ENCODE measurements at regions not wholly inside any gene's neighbourhood (a gene's known extent, or its start where the extent isn't known, plus 50 kb on each side); places are given as distances from the start of the nearest gene placed in this dataset.

DNA sequence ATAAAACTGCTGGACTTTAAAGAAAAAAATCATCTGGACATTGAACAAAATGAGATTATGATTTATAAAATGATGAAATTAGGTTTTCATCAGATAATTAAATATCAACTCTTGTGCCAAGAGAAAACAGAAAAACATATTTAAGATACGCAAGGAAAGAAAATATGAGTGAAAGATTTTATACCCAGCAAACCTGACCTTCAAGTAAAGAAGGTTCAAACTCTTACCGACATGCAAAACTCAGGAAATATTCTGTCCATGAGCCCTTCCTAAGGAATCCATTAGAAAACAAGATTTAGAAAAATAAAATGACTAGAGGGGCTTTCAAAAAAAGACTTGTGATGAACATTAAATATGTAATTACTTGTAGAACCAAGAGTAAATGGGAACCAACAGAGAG lies 257.2 kb upstream of the ARID1B start:
- in situ Hi-C loops (cut with HindIII; ENCODE audit: low sequenced_read_pairs): no loop called here
- H3K4me3 ChIP-seq (ENCODE audit: low read depth, low read length): no peak overlapping the region
- DNase-seq (ENCODE audit: low read depth): no peak
- TF ChIP-seq, protein P1, sequence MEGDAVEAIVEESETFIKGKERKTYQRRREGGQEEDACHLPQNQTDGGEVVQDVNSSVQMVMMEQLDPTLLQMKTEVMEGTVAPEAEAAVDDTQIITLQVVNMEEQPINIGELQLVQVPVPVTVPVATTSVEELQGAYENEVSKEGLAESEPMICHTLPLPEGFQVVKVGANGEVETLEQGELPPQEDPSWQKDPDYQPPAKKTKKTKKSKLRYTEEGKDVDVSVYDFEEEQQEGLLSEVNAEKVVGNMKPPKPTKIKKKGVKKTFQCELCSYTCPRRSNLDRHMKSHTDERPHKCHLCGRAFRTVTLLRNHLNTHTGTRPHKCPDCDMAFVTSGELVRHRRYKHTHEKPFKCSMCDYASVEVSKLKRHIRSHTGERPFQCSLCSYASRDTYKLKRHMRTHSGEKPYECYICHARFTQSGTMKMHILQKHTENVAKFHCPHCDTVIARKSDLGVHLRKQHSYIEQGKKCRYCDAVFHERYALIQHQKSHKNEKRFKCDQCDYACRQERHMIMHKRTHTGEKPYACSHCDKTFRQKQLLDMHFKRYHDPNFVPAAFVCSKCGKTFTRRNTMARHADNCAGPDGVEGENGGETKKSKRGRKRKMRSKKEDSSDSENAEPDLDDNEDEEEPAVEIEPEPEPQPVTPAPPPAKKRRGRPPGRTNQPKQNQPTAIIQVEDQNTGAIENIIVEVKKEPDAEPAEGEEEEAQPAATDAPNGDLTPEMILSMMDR (IDR thresholded peaks at IDR 0.05; ENCODE audit: low read depth, low read length, missing control alignments): no peak

DNA sequence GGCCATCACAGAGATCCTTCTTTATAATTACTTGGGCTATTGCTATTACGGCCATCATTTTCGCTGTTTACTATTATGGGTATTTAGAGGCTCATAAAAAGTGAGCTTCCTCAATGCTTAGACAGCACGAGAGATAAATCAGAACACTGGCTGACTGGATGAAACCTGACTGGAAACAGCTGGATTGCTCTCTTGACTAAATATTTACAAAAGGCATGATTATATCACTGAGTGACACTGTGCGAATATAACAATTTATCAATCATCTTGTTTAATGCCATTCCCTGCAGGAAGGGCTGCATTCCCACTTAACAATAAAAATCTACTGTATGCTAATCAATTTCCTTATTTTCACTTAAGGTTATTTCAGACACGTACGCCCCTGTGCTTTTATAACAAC lies 260.1 kb upstream of the ARID1B start:
- in situ Hi-C loops (cut with HindIII; ENCODE audit: low sequenced_read_pairs): no loop called here

DNA sequence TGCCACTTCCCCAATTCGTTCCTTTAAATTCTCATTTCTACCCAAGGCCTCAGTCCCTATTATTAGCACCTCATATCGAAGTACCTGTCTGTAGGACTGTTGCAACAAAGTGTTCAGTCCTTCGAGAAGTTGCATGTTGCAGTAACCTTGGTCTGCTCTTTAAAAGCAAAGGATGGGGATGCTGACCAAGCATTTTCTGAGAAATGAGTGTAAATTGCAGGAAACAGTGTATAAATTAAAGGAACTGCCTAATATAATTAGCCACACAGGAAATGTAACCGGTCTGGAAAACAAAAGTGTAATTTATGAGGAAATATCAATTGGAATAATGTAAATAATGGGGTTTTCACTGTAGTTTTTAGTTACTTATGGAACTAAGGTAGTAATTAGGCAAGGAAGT lies 261.9 kb upstream of the ARID1B start:
- H3K4me3 ChIP-seq (ENCODE audit: low read depth, low read length): no peak overlapping the region
- DNase-seq (ENCODE audit: low read depth): no peak
- in situ Hi-C loops (cut with HindIII; ENCODE audit: low sequenced_read_pairs): no loop called here
- TF ChIP-seq, protein P1 (IDR thresholded peaks at IDR 0.05; ENCODE audit: low read depth, low read length, missing control alignments): no peak

More for the DNA sequence above, 260.1 kb upstream of the ARID1B start:
- no peak for DNase-seq (ENCODE audit: low read depth)
- TF ChIP-seq, protein P1 (IDR thresholded peaks at IDR 0.05; ENCODE audit: low read depth, low read length, missing control alignments): no peak
- no peak overlapping the region for H3K4me3 ChIP-seq (ENCODE audit: low read depth, low read length)

DNA sequence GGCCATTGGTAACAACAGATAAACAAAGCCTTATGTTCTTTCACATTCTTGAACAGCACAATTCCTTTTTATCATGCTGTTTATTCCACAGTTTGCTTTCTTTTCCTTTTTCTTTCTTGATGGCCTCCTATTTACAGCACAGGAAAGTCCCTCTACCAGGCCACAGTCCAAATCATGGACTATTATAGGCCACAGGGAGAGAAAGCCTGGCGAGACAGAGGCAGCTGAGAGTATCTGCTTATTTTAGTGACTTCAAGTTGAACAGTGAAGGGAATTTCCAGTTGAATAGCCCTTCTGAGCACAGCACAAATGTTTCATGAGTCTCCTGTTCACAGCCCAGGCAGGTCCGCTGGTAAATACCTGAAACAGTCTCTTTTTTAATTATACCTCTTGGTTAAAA lies 263.7 kb upstream of the ARID1B start:
- no peak overlapping the region for H3K4me3 ChIP-seq (ENCODE audit: low read depth, low read length)
- in situ Hi-C loops (cut with HindIII; ENCODE audit: low sequenced_read_pairs): no loop called here
- DNase-seq (ENCODE audit: low read depth): no peak
- TF ChIP-seq, protein P1 (IDR thresholded peaks at IDR 0.05; ENCODE audit: low read depth, low read length, missing control alignments): no peak

DNA sequence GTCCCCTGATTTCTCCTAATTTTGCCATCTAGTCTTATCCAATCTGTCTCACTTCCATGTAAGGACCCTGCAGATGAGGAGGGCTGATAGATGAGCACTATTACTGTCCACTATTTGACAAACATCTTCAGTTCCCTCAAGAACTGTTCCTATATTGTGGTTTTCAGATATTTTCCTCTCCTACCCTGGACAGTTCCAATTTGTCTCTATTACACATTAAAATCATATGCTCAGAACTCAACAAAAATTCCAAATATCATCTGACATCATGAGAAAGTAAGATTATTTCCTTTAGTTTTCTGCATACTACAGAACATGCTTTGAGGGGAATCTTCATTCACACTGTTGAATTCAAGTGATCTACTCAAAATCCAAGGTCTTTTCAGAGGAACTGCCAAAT lies 265.6 kb upstream of the ARID1B start:
- TF ChIP-seq, protein P1 (IDR thresholded peaks at IDR 0.05; ENCODE audit: low read depth, low read length, missing control alignments): no peak
- no peak for DNase-seq (ENCODE audit: low read depth)
- H3K4me3 ChIP-seq (ENCODE audit: low read depth, low read length): no peak overlapping the region
- in situ Hi-C loops (cut with HindIII; ENCODE audit: low sequenced_read_pairs): no loop called here

DNA sequence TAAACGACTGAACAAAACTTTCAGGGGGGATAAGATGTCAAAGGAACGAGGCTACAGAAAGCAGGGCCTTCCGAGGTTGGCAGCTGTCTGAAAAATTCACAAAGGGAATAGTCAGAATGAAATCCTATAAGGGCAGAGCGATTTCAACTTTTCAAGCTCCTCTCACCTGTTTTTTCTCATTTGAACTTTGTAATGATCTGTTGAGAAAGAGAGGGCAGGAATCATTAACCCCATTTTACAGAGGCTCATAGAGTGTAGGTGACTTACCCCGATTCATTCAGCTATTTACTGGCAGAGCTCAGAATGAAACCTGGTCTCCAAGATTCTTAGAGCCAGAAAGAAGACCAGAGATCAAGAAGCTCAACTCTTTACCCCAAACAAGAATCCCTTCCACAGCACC lies 266.1 kb upstream of the ARID1B start:
- in situ Hi-C loops (cut with HindIII; ENCODE audit: low sequenced_read_pairs): no loop called here
- no peak overlapping the region for H3K4me3 ChIP-seq (ENCODE audit: low read depth, low read length)
- DNase-seq (ENCODE audit: low read depth): no peak
- TF ChIP-seq, protein P1 (IDR thresholded peaks at IDR 0.05; ENCODE audit: low read depth, low read length, missing control alignments): no peak

DNA sequence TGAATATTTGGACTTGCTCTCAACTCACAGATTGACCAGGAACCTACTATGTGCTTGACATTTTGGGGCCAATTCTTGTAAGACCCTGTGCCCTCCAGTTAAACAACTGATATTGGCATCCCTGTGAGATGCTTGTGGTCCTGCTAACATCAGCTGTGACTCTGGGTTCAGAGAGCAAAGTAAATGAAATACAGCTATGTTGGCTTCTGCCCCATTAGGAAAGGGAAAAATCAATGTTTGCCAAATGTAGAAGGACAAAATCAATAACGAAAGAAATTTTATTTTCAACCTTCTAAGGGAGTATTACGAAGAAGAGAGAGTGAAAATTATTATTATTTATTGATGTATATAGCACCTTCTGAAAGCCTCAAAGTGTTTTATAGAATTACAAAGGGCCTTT lies 266.9 kb upstream of the ARID1B start:
- in situ Hi-C loops (cut with HindIII; ENCODE audit: low sequenced_read_pairs): no loop called here
- H3K4me3 ChIP-seq (ENCODE audit: low read depth, low read length): no peak overlapping the region
- TF ChIP-seq, protein P1 (IDR thresholded peaks at IDR 0.05; ENCODE audit: low read depth, low read length, missing control alignments): no peak
- no peak for DNase-seq (ENCODE audit: low read depth)

All from astrocyte of the cerebellum (primary cell).